ENCODE measurements at regions not wholly inside any gene's neighbourhood (a gene's known extent, or its start where the extent isn't known, plus 50 kb on each side); places are given as distances from the start of the nearest gene placed in this dataset.

DNA sequence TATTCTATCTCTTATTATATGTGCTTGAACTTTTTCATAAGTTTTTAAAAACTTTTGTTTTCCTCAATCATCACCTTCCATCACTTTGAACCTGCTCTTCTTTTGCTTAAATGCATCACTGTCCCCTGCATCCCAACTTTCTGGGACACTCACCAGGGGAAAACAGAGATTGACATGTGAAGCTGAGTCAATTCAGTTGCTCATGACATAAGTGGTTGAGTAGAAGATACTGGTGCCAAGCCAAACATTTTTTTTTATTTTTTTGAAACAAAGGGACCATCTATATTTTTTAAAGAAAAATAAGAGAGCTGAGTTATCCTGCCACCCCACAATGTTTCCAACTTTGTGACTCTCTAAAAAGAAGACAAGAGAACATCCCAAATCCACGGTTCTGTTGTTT, 61.8 kb upstream of the AHR start:
- TF ChIP-seq ZC3H4 (CRISPR knock-in tag; IDR thresholded peaks at IDR 0.05; ENCODE audit: borderline replicate concordance) (no peak), EP300 (IDR thresholded peaks at IDR 0.05; ENCODE audit: low read depth in 2 of 2, low read length in 2 of 2) (no peak), EP300 (CRISPR knock-in tag; IDR thresholded peaks at IDR 0.05; ENCODE audit: borderline replicate concordance) (no peak), ZNF3 (CRISPR knock-in tag; IDR thresholded peaks at IDR 0.05) (no peak), CTCF (CRISPR knock-in tag; IDR thresholded peaks at IDR 0.05) (no peak), AFF4 (CRISPR knock-in tag; IDR thresholded peaks at IDR 0.05) (no peak), ZNF335 (CRISPR knock-in tag; IDR thresholded peaks at IDR 0.05) (no peak), EZH2 (conservative IDR thresholded peaks at IDR 0.05; ENCODE audit: low read depth, low read length) (no peak), DPF2 (CRISPR knock-in tag; IDR thresholded peaks at IDR 0.05; ENCODE audit: borderline replicate concordance, low read depth) (no peak)
- TF ChIP-seq, protein P1, sequence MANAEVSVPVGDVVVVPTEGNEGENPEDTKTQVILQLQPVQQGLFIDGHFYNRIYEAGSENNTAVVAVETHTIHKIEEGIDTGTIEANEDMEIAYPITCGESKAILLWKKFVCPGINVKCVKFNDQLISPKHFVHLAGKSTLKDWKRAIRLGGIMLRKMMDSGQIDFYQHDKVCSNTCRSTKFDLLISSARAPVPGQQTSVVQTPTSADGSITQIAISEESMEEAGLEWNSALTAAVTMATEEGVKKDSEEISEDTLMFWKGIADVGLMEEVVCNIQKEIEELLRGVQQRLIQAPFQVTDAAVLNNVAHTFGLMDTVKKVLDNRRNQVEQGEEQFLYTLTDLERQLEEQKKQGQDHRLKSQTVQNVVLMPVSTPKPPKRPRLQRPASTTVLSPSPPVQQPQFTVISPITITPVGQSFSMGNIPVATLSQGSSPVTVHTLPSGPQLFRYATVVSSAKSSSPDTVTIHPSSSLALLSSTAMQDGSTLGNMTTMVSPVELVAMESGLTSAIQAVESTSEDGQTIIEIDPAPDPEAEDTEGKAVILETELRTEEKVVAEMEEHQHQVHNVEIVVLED (CRISPR knock-in tag; IDR thresholded peaks at IDR 0.05; ENCODE audit: borderline replicate concordance) = no peak
- TF ChIP-seq, protein P2, sequence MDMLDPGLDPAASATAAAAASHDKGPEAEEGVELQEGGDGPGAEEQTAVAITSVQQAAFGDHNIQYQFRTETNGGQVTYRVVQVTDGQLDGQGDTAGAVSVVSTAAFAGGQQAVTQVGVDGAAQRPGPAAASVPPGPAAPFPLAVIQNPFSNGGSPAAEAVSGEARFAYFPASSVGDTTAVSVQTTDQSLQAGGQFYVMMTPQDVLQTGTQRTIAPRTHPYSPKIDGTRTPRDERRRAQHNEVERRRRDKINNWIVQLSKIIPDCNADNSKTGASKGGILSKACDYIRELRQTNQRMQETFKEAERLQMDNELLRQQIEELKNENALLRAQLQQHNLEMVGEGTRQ (IDR thresholded peaks at IDR 0.05; ENCODE audit: low read depth, low read length) = no peak
- TF ChIP-seq, protein P2 (CRISPR knock-in tag; IDR thresholded peaks at IDR 0.05; ENCODE audit: borderline replicate concordance) = no peak

All from HepG2 (cell line).